ENCODE measurements at regions not wholly inside any gene's neighbourhood (a gene's known extent, or its start where the extent isn't known, plus 50 kb on each side); places are given as distances from the start of the nearest gene placed in this dataset.

- intact Hi-C loops (cut with DNase I; ENCODE audit: low total_unique reads) = no loop called here
- DNase-seq = no peak
- peaks cover 0 to 16% (median 7%) of the 10 kb centered on the region in 4 donors for H3K9me3 ChIP-seq
- no peaks in the 10 kb centered on the region for H3K27me3 ChIP-seq
- no peak for TF ChIP-seq POLR2AphosphoS5 (IDR thresholded peaks at IDR 0.05)
- TF ChIP-seq EP300 (IDR thresholded peaks at IDR 0.05) = no peak
- TF ChIP-seq POLR2A (IDR thresholded peaks at IDR 0.05) = no peak
- no peak for TF ChIP-seq CTCF (IDR thresholded peaks at IDR 0.05)
- H3K4me1 ChIP-seq = no peaks in the 10 kb centered on the region
- no peak overlapping the region for H3K4me3 ChIP-seq
- no peaks in the 10 kb centered on the region for H3K36me3 ChIP-seq
- no peak overlapping the region for H3K27ac ChIP-seq
- 80 to 96% (median 92%) methylated on average over 2 of the region's 2 CpGs for WGBS, 5 donors
Measured at GRCh38 chr7:52320610-52321009, 714.8 kb upstream of the POM121L12 start.

GRCh38 chr7:52317921-52318320, 717.5 kb upstream of the POM121L12 start:
- intact Hi-C loops (cut with DNase I; ENCODE audit: low total_unique reads) = no loop called here
- DNase-seq = no peak
- H3K27me3 ChIP-seq = no peaks in the 10 kb centered on the region
- no peaks in the 10 kb centered on the region for H3K4me1 ChIP-seq
- no peak for TF ChIP-seq POLR2A (IDR thresholded peaks at IDR 0.05)
- TF ChIP-seq CTCF (IDR thresholded peaks at IDR 0.05) = no peak
- no peak for TF ChIP-seq EP300 (IDR thresholded peaks at IDR 0.05)
- TF ChIP-seq POLR2AphosphoS5 (IDR thresholded peaks at IDR 0.05) = no peak
- 71 to 92% (median 91%) methylated on average over 1 of the region's 1 CpG for WGBS, 5 donors
- H3K4me3 ChIP-seq = no peak overlapping the region
- no peak overlapping the region for H3K27ac ChIP-seq
- H3K36me3 ChIP-seq = no peaks in the 10 kb centered on the region
- peaks cover 0 to 12% (median 5%) of the 10 kb centered on the region in 4 donors for H3K9me3 ChIP-seq

GRCh38 chr7:52311886-52312285, 723.5 kb upstream of the POM121L12 start:
- intact Hi-C loops (cut with DNase I; ENCODE audit: low total_unique reads) = no loop called here

GRCh38 chr7:52309631-52310030, 725.8 kb upstream of the POM121L12 start:
- DNase-seq = no peak
- Histone ChIP-seq H3K4me3 (no peak overlapping the region), H3K36me3 (no peaks in the 10 kb centered on the region), H3K27me3 (no peaks in the 10 kb centered on the region), H3K4me1 (no peaks in the 10 kb centered on the region), H3K27ac (no peak overlapping the region), H3K9me3 (no peaks in the 10 kb centered on the region)
- TF ChIP-seq POLR2AphosphoS5 (IDR thresholded peaks at IDR 0.05) (no peak), POLR2A (IDR thresholded peaks at IDR 0.05) (no peak), CTCF (IDR thresholded peaks at IDR 0.05) (no peak), EP300 (IDR thresholded peaks at IDR 0.05) (no peak)
- intact Hi-C loops (cut with DNase I; ENCODE audit: low total_unique reads) = no loop called here

More at GRCh38 chr7:52311886-52312285, 723.5 kb upstream of the POM121L12 start:
- H3K36me3 ChIP-seq = no peaks in the 10 kb centered on the region
- no peaks in the 10 kb centered on the region for H3K4me1 ChIP-seq
- H3K27ac ChIP-seq = no peak overlapping the region
- H3K4me3 ChIP-seq = no peak overlapping the region
- DNase-seq = no peak
- no peaks in the 10 kb centered on the region for H3K27me3 ChIP-seq
- TF ChIP-seq EP300 (IDR thresholded peaks at IDR 0.05) = no peak
- no peak for TF ChIP-seq POLR2AphosphoS5 (IDR thresholded peaks at IDR 0.05)
- TF ChIP-seq POLR2A (IDR thresholded peaks at IDR 0.05) = no peak
- TF ChIP-seq CTCF (IDR thresholded peaks at IDR 0.05) = no peak
- H3K9me3 ChIP-seq = no peaks in the 10 kb centered on the region
